SK-N-SH (cell line): ENCODE measurements at regions not wholly inside any gene's neighbourhood (a gene's known extent, or its start where the extent isn't known, plus 50 kb on each side); places are given as distances from the start of the nearest gene placed in this dataset.

Experiments used
- CTCF ChIA-PET: fragments of 300-600, 350-600 bp; formaldehyde crosslinking; extraction: SDS; loops from one replicate; lab custom pipeline; 2021; lab: Yijun Ruan, JAX
- POLR2A ChIA-PET: fragments of 350-600 bp; sonication (Branson Sonifier 250); formaldehyde crosslinking; extraction: SDS; loops from one replicate; lab custom pipeline; 2020; ENCODE audit warnings: antibody characterized with exemption, inconsistent platforms; lab: Yijun Ruan, JAX
- DNase-seq: peaks from one replicate; pipeline ENCODE4 v3.0.0; 2012
- H2AFZ ChIP-seq: fragments of 200-600 bp; sonication (generic); 2 replicates; pipeline ENCODE4 v1.8.1; 2016; ENCODE audit warnings: antibody characterized with exemption, mild to moderate bottlenecking, low read depth
- H3F3A ChIP-seq: fragments of 200-600 bp; sonication (generic); replicated peaks from 2 replicates; pipeline ENCODE3; 2016; ENCODE audit warnings: antibody characterized with exemption, mild to moderate bottlenecking; ENCODE audit not compliant: insufficient read depth
- H3K27ac ChIP-seq, 2 experiments: fragments of 200-500 bp in 1 of 2; fragments of 200-600 bp in 1 of 2; sonication (Bioruptor generic) in 1 of 2; sonication (generic), shearing (Covaris generic) in 1 of 2; 2 replicates each; pipeline versions ENCODE4 v1.5.1 to v1.6.1; 2014 to 2016; ENCODE audit warnings: low read depth in 2 of 2, inconsistent platforms in 1 of 2, low read length in 1 of 2, mild to moderate bottlenecking in 1 of 2, mixed read lengths in 1 of 2
- H3K27me3 ChIP-seq: fragments of 200-600 bp; sonication (generic), shearing (Covaris generic); 2 replicates; pipeline ENCODE4 v1.6.1; 2016; ENCODE audit warnings: mixed run types; ENCODE audit not compliant: insufficient read depth
- H3K36me3 ChIP-seq, 2 experiments: fragments of 200-500 bp in 1 of 2; fragments of 200-600 bp in 1 of 2; sonication (Bioruptor generic) in 1 of 2; sonication (generic) in 1 of 2; replicated peaks in 1 of 2; 2 replicates each; pipeline versions ENCODE3 to v1.5.1; 2014 to 2016; ENCODE audit warnings: low read length in 1 of 2, mild to moderate bottlenecking in 1 of 2; ENCODE audit not compliant: insufficient read depth in 2 of 2, control insufficient read depth in 1 of 2
- H3K4me1 ChIP-seq, 2 experiments: fragments of 200-500 bp in 1 of 2; fragments of 200-600 bp in 1 of 2; sonication (Bioruptor generic) in 1 of 2; sonication (generic), shearing (Covaris generic) in 1 of 2; 2 replicates each; pipeline versions ENCODE4 v1.5.1 to v1.6.1; 2014 to 2016; ENCODE audit warnings: low read depth in 1 of 2, low read length in 1 of 2, mixed run types in 1 of 2; ENCODE audit not compliant: insufficient read depth in 2 of 2, control insufficient read depth in 1 of 2
- H3K4me2 ChIP-seq: fragments of 200-600 bp; sonication (generic), shearing (Covaris generic); 2 replicates; pipeline ENCODE4 v1.6.1; 2017; ENCODE audit warnings: mixed run types
- H3K4me3 ChIP-seq, 2 experiments: fragments of 200-500 bp in 1 of 2; fragments of 200-600 bp in 1 of 2; sonication (Bioruptor generic) in 1 of 2; sonication (generic), shearing (Covaris generic) in 1 of 2; 2 replicates each; pipeline versions ENCODE4 v1.5.1 to v1.8.1; 2014 to 2016; ENCODE audit warnings: low read depth in 2 of 2, inconsistent platforms in 1 of 2, low read length in 1 of 2, mild to moderate bottlenecking in 1 of 2, mixed read lengths in 1 of 2, moderate library complexity in 1 of 2
- H3K79me2 ChIP-seq: fragments of 200-600 bp; sonication (generic); 2 replicates; pipeline ENCODE4 v1.8.1; 2017; ENCODE audit warnings: mild to moderate bottlenecking; ENCODE audit not compliant: insufficient read depth
- H3K9ac ChIP-seq: fragments of 200-600 bp; sonication (generic); 2 replicates; pipeline ENCODE4 v1.6.1; 2017; ENCODE audit warnings: mixed run types
- H3K9me2 ChIP-seq: fragments of 200-600 bp; sonication (generic); 2 replicates; pipeline ENCODE4 v1.6.1; 2017; ENCODE audit warnings: mixed run types
- H3K9me3 ChIP-seq: fragments of 200-600 bp; sonication (generic); 2 replicates; pipeline ENCODE4 v1.6.1; 2017; ENCODE audit warnings: mixed run types, mild to moderate bottlenecking, moderate library complexity
- H4K20me1 ChIP-seq: fragments of 200-600 bp; sonication (generic); 2 replicates; pipeline ENCODE4 v1.6.1; 2017; ENCODE audit warnings: mild to moderate bottlenecking, mixed run types; ENCODE audit not compliant: insufficient read depth
- EZH2phosphoT487 ChIP-seq: fragments of 200-600 bp; sonication (generic); IDR thresholded peaks from 2 replicates; pipeline ENCODE4 v1.6.1; 2017; ENCODE audit warnings: low read depth, mixed run types, mild to moderate bottlenecking, antibody characterized with exemption, moderate library complexity, borderline replicate concordance
- JUND ChIP-seq: IDR thresholded peaks from 2 replicates; pipeline ENCODE4 v1.4.0; 2012
- NRF1 ChIP-seq: IDR thresholded peaks from 2 replicates; pipeline ENCODE4 v1.6.1; 2012; ENCODE audit warnings: low read depth, mild to moderate bottlenecking, low read length
- RXRA ChIP-seq: IDR thresholded peaks from 2 replicates; pipeline ENCODE4 v1.4.0; 2012; ENCODE audit warnings: low read depth, mild to moderate bottlenecking, borderline replicate concordance
- SMC3 ChIP-seq: IDR thresholded peaks from 2 replicates; pipeline ENCODE4 v1.6.1; 2012; ENCODE audit warnings: low read depth, low read length, improper control_type of control experiment
- TAF1 ChIP-seq: IDR thresholded peaks from 2 replicates; pipeline ENCODE4 v1.6.1; 2012; ENCODE audit warnings: low read depth, mild to moderate bottlenecking, low read length, moderate library complexity, borderline replicate concordance
- TCF12 ChIP-seq: IDR thresholded peaks from 2 replicates; pipeline ENCODE4 v1.4.0; 2012
- WGBS: methylation state at CpG from one replicate; pipeline ENCODE4 v1.1.6; 2017; ENCODE audit warnings: low lambda C conversion rate; 5-methylcytosine and 5-hydroxymethylcytosine counted together
- TF ChIP-seq, protein P1 (sequence below): fragments of 150-350 bp; IDR thresholded peaks from 2 replicates; pipeline ENCODE4 v1.6.1; 2016; ENCODE audit warnings: mild to moderate bottlenecking, low read depth, low read length
- TF ChIP-seq, protein P2 (sequence below): IDR thresholded peaks from 2 replicates; pipeline ENCODE4 v1.6.1; 2012; ENCODE audit warnings: mild to moderate bottlenecking, low read depth, low read length, moderate library complexity
- TF ChIP-seq, protein P3 (sequence below): IDR thresholded peaks from 2 replicates; pipeline ENCODE4; 2012
- TF ChIP-seq, protein P4 (sequence below): fragments of 200-600 bp; sonication (generic); IDR thresholded peaks from 2 replicates; pipeline ENCODE4 v1.6.1; 2017; ENCODE audit warnings: antibody characterized with exemption, mild to moderate bottlenecking, moderate library complexity
- TF ChIP-seq, protein P5 (sequence below): IDR thresholded peaks from 2 replicates; pipeline ENCODE4 v1.4.0; 2012; ENCODE audit warnings: low read depth, borderline replicate concordance

DNA sequence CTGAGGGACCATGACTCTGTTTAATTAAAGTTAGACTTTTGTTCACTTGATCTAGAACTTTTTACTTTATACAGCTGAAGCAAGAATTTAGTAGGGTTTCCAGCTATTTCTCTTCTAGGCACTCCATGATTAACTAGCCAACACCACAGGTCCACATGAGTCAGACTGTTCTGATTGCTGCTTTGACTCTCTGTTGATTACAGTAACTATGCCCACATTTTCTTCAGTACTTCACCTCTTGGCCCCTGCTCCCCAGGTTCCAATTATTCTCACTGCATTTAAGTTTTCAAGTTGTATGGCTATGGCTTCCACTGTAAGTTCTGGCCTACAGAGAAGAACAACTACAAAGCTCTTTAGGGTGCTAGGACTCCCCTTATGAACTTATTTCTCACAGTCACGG is 737.2 kb upstream of the IGFBP3 start:
- H3K4me3 ChIP-seq = no peak overlapping the region
- H3K27ac ChIP-seq = no peak overlapping the region
- no peaks in the 10 kb centered on the region for H3K9me3 ChIP-seq
- TF ChIP-seq, protein P1, sequence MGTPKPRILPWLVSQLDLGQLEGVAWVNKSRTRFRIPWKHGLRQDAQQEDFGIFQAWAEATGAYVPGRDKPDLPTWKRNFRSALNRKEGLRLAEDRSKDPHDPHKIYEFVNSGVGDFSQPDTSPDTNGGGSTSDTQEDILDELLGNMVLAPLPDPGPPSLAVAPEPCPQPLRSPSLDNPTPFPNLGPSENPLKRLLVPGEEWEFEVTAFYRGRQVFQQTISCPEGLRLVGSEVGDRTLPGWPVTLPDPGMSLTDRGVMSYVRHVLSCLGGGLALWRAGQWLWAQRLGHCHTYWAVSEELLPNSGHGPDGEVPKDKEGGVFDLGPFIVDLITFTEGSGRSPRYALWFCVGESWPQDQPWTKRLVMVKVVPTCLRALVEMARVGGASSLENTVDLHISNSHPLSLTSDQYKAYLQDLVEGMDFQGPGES = no peak
- TF ChIP-seq SMC3 (no peak), TCF12 (no peak), EZH2phosphoT487 (no peak), TAF1 (no peak), JUND (no peak)
- TF ChIP-seq, protein P2, sequence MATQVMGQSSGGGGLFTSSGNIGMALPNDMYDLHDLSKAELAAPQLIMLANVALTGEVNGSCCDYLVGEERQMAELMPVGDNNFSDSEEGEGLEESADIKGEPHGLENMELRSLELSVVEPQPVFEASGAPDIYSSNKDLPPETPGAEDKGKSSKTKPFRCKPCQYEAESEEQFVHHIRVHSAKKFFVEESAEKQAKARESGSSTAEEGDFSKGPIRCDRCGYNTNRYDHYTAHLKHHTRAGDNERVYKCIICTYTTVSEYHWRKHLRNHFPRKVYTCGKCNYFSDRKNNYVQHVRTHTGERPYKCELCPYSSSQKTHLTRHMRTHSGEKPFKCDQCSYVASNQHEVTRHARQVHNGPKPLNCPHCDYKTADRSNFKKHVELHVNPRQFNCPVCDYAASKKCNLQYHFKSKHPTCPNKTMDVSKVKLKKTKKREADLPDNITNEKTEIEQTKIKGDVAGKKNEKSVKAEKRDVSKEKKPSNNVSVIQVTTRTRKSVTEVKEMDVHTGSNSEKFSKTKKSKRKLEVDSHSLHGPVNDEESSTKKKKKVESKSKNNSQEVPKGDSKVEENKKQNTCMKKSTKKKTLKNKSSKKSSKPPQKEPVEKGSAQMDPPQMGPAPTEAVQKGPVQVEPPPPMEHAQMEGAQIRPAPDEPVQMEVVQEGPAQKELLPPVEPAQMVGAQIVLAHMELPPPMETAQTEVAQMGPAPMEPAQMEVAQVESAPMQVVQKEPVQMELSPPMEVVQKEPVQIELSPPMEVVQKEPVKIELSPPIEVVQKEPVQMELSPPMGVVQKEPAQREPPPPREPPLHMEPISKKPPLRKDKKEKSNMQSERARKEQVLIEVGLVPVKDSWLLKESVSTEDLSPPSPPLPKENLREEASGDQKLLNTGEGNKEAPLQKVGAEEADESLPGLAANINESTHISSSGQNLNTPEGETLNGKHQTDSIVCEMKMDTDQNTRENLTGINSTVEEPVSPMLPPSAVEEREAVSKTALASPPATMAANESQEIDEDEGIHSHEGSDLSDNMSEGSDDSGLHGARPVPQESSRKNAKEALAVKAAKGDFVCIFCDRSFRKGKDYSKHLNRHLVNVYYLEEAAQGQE = no peak
- TF ChIP-seq, protein P3, sequence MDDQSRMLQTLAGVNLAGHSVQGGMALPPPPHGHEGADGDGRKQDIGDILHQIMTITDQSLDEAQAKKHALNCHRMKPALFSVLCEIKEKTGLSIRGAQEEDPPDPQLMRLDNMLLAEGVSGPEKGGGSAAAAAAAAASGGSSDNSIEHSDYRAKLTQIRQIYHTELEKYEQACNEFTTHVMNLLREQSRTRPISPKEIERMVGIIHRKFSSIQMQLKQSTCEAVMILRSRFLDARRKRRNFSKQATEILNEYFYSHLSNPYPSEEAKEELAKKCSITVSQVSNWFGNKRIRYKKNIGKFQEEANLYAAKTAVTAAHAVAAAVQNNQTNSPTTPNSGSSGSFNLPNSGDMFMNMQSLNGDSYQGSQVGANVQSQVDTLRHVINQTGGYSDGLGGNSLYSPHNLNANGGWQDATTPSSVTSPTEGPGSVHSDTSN = no peak
- H3K9me2 ChIP-seq = no peaks in the 10 kb centered on the region
- H3F3A ChIP-seq = no peaks in the 10 kb centered on the region
- ChIA-PET POLR2A (no interaction called here), CTCF (no interaction called here)
- H4K20me1 ChIP-seq = no peaks in the 10 kb centered on the region
- H2AFZ ChIP-seq = no peak overlapping the region
- WGBS = 33% methylated on average over 1 of the region's 1 CpG
- no peaks in the 10 kb centered on the region for H3K79me2 ChIP-seq
- H3K27me3 ChIP-seq = no peaks in the 10 kb centered on the region
- H3K9ac ChIP-seq = no peak overlapping the region
- no peak for DNase-seq
- H3K4me1 ChIP-seq = no peaks in the 10 kb centered on the region
- H3K36me3 ChIP-seq = no peaks in the 10 kb centered on the region
- no peak overlapping the region for H3K4me2 ChIP-seq

DNA sequence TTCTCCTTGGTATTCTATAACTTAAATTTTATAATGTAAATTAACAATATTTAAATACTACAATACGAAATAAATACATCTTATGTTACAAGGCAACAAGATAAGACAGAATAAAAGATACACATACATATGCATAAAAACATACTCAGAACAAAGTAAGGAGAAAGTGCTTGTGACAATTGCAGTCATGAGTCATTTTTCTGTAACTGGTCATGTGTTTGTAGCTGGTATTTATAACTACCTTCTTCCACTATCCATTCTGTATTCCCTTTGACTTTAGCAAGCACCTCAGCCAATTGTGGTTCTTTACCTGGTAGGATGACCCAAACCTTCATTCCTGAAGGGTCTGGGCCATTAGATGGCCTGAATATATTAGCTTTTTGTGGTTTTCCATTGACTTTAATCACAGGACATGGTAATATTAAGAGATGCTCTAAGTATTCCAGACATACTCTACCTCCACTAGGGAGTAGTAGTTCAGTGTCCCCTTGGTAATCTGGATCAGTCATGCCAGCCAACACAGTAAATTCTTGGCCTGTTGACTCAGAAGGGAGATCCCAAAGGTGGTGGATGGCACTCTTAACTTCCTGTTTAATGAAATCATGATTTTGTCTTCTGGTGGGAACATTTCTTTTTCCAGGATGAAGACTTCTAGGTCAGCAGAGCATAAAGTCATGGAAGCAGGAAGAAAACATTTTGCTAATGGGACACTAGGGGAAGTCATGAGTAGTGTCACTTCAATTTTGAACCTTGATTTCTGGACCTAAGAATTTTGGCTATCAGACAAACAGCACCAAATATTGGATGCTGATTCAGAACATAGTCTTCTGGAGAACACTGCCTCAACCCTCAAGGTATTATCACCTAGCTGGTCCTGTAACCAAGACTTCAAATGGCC is 733.7 kb upstream of the IGFBP3 start:
- H3F3A ChIP-seq = no peaks in the 10 kb centered on the region
- CTCF ChIA-PET = interaction anchor here (2.1 kb wide), 1 partner anchor 8 kb away, joined by 7 read pairs; no protein-coding TSS in a partner anchor
- H3K36me3 ChIP-seq = no peaks in the 10 kb centered on the region
- no peak overlapping the region for H3K27ac ChIP-seq
- 15% methylated on average over 1 of the region's 1 CpG for WGBS
- no peak for DNase-seq
- no peak overlapping the region for H3K9ac ChIP-seq
- H3K4me3 ChIP-seq = no peak overlapping the region
- no peaks in the 10 kb centered on the region for H3K9me3 ChIP-seq
- no peaks in the 10 kb centered on the region for H4K20me1 ChIP-seq
- TF ChIP-seq NRF1 (no peak), RXRA (no peak)
- TF ChIP-seq, protein P4, sequence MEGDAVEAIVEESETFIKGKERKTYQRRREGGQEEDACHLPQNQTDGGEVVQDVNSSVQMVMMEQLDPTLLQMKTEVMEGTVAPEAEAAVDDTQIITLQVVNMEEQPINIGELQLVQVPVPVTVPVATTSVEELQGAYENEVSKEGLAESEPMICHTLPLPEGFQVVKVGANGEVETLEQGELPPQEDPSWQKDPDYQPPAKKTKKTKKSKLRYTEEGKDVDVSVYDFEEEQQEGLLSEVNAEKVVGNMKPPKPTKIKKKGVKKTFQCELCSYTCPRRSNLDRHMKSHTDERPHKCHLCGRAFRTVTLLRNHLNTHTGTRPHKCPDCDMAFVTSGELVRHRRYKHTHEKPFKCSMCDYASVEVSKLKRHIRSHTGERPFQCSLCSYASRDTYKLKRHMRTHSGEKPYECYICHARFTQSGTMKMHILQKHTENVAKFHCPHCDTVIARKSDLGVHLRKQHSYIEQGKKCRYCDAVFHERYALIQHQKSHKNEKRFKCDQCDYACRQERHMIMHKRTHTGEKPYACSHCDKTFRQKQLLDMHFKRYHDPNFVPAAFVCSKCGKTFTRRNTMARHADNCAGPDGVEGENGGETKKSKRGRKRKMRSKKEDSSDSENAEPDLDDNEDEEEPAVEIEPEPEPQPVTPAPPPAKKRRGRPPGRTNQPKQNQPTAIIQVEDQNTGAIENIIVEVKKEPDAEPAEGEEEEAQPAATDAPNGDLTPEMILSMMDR = peak; percentile 11; the same call in 1 of the 2 replicates
- TF ChIP-seq, protein P5, sequence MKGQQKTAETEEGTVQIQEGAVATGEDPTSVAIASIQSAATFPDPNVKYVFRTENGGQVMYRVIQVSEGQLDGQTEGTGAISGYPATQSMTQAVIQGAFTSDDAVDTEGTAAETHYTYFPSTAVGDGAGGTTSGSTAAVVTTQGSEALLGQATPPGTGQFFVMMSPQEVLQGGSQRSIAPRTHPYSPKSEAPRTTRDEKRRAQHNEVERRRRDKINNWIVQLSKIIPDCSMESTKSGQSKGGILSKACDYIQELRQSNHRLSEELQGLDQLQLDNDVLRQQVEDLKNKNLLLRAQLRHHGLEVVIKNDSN = no peak
- H3K4me2 ChIP-seq = no peak overlapping the region
- H3K9me2 ChIP-seq = no peaks in the 10 kb centered on the region
- POLR2A ChIA-PET = no interaction called here
- no peaks in the 10 kb centered on the region for H3K27me3 ChIP-seq
- H3K79me2 ChIP-seq = no peaks in the 10 kb centered on the region
- no peak overlapping the region for H2AFZ ChIP-seq
- no peaks in the 10 kb centered on the region for H3K4me1 ChIP-seq
